MCF 10A (cell line): ENCODE measurements at regions not wholly inside any gene's neighbourhood (a gene's known extent, or its start where the extent isn't known, plus 50 kb on each side); places are given as distances from the start of the nearest gene placed in this dataset.

ENCODE experiments used
- BruUV-seq: library from RNA; stranded (reverse); fragments of 400-500 nt; replicated peaks from 2 replicates; lab custom pipeline; 2021; lab: Mats Ljungman, UMichigan
- CTCF ChIA-PET: fragments of 300-600 bp; sonication (Branson Sonifier 250); formaldehyde crosslinking; extraction: SDS; loops from one replicate; lab custom pipeline; 2021; ENCODE audit warnings: antibody characterized with exemption, inconsistent platforms; lab: Yijun Ruan, JAX
- POLR2A ChIA-PET: fragments of 300-600, 350-650 bp; sonication (Branson Sonifier 250); formaldehyde crosslinking; extraction: SDS; loops from one replicate; lab custom pipeline; 2020; ENCODE audit warnings: antibody characterized with exemption, inconsistent platforms; lab: Yijun Ruan, JAX
- DNase-seq: peaks from one replicate; pipeline ENCODE4 v3.0.0-alpha.2; 2018; ENCODE audit not compliant: unreplicated experiment
- H3K27ac Mint-ChIP-seq: one replicate; pipeline ENCODE4 v1.8.0; 2022; ENCODE audit warnings: mild to moderate bottlenecking, low read depth, mixed read lengths; ENCODE audit not compliant: unreplicated experiment
- H3K27me3 Mint-ChIP-seq: one replicate; pipeline ENCODE4 v1.8.0; 2022; ENCODE audit warnings: mixed read lengths; ENCODE audit not compliant: insufficient read depth, unreplicated experiment
- H3K36me3 Mint-ChIP-seq: one replicate; pipeline ENCODE4 v1.8.0; 2022; ENCODE audit warnings: mild to moderate bottlenecking, moderate library complexity, mixed read lengths; ENCODE audit not compliant: insufficient read depth, unreplicated experiment
- H3K4me1 Mint-ChIP-seq: one replicate; pipeline ENCODE4 v1.8.0; 2022; ENCODE audit warnings: mixed read lengths; ENCODE audit not compliant: insufficient read depth, unreplicated experiment
- H3K4me3 Mint-ChIP-seq: one replicate; pipeline ENCODE4 v1.8.0; 2022; ENCODE audit warnings: mild to moderate bottlenecking, moderate library complexity, mixed read lengths; ENCODE audit not compliant: unreplicated experiment
- H3K9me3 Mint-ChIP-seq: one replicate; pipeline ENCODE4 v1.8.0; 2022; ENCODE audit warnings: mixed read lengths; ENCODE audit not compliant: unreplicated experiment
- intact Hi-C: fragments of 100-400 bp; cut with micrococcal nuclease; formaldehyde crosslinking; loops from 2 replicates; pipeline ENCODE4 v1.14.1; 2022
- TF ChIP-seq, protein P1 (sequence below): fragments of 200-600 bp; IDR thresholded peaks from one replicate; pipeline ENCODE4 v1.8.0; 2022; ENCODE audit warnings: antibody characterized with exemption, mild to moderate bottlenecking; ENCODE audit not compliant: unreplicated experiment

DNA sequence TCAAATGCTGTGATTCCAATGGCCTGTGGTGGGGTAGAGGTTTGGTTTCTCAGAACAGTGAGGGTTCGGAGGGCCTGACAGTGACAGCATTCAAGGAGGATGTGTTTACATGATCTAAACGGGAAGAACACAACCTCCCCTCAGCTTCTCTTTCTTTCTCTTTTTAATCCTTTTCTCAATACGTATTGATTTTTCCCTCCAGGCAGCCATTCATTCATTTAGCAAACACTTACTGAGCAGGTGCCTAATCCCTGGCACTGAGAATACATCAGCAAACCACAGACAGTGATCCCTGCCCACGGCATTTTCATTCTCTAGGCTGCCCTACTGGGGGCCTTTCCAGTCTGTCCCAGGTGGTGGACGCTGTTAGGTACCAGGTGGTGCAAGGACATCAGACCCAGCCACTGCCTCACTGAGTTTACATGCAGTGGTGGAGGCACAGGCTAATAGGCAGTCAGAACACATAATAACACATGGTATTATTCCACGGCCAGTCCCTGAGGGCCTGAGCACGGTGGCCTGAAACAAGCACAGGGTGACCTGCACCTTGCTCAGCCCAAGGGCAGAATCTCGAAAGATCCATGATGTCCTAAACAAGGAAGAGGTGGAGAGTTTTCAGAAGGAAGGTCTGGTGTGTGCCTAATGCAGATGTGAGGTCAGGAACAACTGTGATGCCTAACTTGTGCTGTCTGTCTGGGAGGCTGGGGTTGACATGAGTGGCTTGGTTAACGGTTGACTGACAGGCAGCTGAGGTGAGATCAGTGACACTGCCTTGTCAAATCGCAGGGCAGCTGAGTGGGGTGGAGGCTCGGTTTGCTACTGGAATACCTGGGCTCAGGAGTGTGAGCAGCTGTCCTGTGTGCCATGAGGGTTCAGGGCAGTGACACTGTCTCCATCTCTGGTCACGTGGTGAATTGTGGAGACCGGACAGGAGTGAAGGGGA, 785.5 kb upstream of the HS6ST1 start:
- H3K36me3 Mint-ChIP-seq: no peaks in the 10 kb centered on the region
- H3K9me3 Mint-ChIP-seq: no peaks in the 10 kb centered on the region
- H3K4me1 Mint-ChIP-seq: no peaks in the 10 kb centered on the region
- POLR2A ChIA-PET: no interaction called here
- CTCF ChIA-PET: interaction anchor here (0.7 kb wide), 1 partner anchor 643 kb away, joined by 3 read pairs; no protein-coding TSS in a partner anchor
- DNase-seq: no peak
- intact Hi-C loops: no loop called here
- H3K4me3 Mint-ChIP-seq: no peak overlapping the region
- BruUV-seq: no TSS peak
- H3K27me3 Mint-ChIP-seq: no peaks in the 10 kb centered on the region
- TF ChIP-seq, protein P1, sequence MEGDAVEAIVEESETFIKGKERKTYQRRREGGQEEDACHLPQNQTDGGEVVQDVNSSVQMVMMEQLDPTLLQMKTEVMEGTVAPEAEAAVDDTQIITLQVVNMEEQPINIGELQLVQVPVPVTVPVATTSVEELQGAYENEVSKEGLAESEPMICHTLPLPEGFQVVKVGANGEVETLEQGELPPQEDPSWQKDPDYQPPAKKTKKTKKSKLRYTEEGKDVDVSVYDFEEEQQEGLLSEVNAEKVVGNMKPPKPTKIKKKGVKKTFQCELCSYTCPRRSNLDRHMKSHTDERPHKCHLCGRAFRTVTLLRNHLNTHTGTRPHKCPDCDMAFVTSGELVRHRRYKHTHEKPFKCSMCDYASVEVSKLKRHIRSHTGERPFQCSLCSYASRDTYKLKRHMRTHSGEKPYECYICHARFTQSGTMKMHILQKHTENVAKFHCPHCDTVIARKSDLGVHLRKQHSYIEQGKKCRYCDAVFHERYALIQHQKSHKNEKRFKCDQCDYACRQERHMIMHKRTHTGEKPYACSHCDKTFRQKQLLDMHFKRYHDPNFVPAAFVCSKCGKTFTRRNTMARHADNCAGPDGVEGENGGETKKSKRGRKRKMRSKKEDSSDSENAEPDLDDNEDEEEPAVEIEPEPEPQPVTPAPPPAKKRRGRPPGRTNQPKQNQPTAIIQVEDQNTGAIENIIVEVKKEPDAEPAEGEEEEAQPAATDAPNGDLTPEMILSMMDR: no peak
- H3K27ac Mint-ChIP-seq: no peak overlapping the region

DNA sequence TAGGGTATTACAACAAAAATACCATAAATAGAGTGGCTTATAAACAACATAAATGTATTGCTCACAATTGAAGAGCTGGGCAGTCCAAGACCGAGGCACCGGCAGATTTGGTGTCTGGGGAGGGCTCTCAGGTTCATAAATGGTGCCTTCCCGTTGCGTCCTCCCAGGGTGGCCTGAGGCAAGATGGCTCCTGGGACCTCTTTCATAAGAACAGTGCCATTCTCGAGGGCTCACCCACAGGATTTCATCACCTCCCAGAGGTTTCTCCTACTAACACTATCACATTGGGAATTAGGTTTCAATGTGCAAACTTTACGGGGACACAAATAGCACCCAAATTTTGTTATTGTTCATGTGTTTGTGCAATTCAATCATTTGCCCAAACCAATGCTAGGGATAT, 793.5 kb upstream of the HS6ST1 start:
- Mint-ChIP-seq H3K27ac (no peak overlapping the region), H3K36me3 (no peaks in the 10 kb centered on the region), H3K9me3 (no peaks in the 10 kb centered on the region), H3K4me3 (no peak overlapping the region), H3K27me3 (no peaks in the 10 kb centered on the region), H3K4me1 (no peaks in the 10 kb centered on the region)
- TF ChIP-seq, protein P1: no peak
- BruUV-seq: no TSS peak
- intact Hi-C loops: no loop called here
- DNase-seq: peak; percentile 52
- ChIA-PET POLR2A (no interaction called here), CTCF (no interaction called here)

DNA sequence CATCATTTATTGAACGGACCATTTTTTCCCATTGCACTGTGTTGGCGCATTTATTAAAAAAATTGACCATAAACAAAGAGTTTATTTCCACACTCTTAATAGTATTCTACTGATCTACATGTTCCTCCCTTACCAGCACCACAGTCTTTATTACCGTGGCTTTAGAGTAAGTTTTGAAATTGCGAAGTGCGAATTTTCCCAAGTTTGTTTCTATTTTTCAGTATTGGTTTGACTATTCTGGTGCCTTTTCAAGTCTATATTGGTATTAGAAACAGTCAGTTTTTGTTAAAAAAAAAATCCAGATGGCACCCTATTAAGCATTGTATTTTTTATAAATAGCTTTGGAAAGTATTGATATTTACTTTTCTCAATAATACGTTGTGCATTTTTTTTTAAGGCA, 795.1 kb upstream of the HS6ST1 start:
- no TSS peak for BruUV-seq
- no peak for DNase-seq
- intact Hi-C loops: no loop called here
- H3K4me1 Mint-ChIP-seq: no peaks in the 10 kb centered on the region
- H3K4me3 Mint-ChIP-seq: no peak overlapping the region
- H3K36me3 Mint-ChIP-seq: no peaks in the 10 kb centered on the region
- no peak overlapping the region for H3K27ac Mint-ChIP-seq
- H3K9me3 Mint-ChIP-seq: no peaks in the 10 kb centered on the region
- ChIA-PET CTCF (interaction anchor here (0.7 kb wide), 1 partner anchor 1160 kb away, joined by 3 read pairs; no protein-coding TSS in a partner anchor), POLR2A (no interaction called here)
- H3K27me3 Mint-ChIP-seq: no peaks in the 10 kb centered on the region
- TF ChIP-seq, protein P1: no peak

DNA sequence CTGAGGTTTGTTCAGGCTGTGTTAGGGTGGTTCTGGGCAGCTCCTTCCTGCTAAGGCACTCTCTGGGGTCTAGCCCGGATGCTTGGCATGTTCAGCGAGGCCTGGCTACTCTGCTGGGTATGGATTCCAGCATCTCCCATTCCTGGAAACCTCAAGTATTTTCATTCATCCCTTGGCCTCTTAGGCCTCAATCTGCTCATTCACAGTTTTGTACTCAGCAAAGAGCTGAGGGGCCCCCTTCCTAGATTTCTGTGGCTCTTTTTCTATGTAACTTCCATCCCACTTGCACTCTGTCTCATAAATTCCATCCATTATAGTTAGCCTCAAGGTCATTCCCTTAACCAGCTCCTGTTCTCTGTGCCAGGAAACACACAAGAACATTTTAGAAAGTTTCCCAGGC, 798.8 kb upstream of the HS6ST1 start:
- ChIA-PET CTCF (interaction anchor here (0.6 to 1.2 kb wide), 2 partner anchors 16 to 310 kb away, joined by 3 read pairs; no protein-coding TSS in a partner anchor), POLR2A (no interaction called here)
- Mint-ChIP-seq H3K27ac (no peak overlapping the region), H3K36me3 (no peaks in the 10 kb centered on the region), H3K4me3 (no peak overlapping the region), H3K4me1 (no peaks in the 10 kb centered on the region), H3K9me3 (no peaks in the 10 kb centered on the region), H3K27me3 (no peaks in the 10 kb centered on the region)
- no peak for DNase-seq
- intact Hi-C loops: no loop called here
- TF ChIP-seq, protein P1: no peak
- no TSS peak for BruUV-seq
